Uterus (tissue), 2 donors: ENCODE measurements at regions not wholly inside any gene's neighbourhood (a gene's known extent, or its start where the extent isn't known, plus 50 kb on each side); places are given as distances from the start of the nearest gene placed in this dataset.

Source experiments
- POLR2A ChIP-seq, 2 donors: fragments of 450-650 bp; IDR thresholded peaks; one replicate each; pipeline ENCODE4 v1.6.1; 2016; ENCODE audit warnings: antibody characterized with exemption in 2 of 2, mild to moderate bottlenecking in 1 of 2, moderate library complexity in 1 of 2
- TF ChIP-seq, protein P1 (sequence below), 4 experiments: fragments of 200-600 bp in 2 of 4; fragments of 450-650 bp in 2 of 4; sonication (generic) in 2 of 4; IDR thresholded peaks; one replicate each; pipeline ENCODE4 v1.5.1; 2016 to 2019; ENCODE audit warnings: antibody characterized with exemption in 4 of 4, mild to moderate bottlenecking in 2 of 4, moderate library complexity in 1 of 4

DNA sequence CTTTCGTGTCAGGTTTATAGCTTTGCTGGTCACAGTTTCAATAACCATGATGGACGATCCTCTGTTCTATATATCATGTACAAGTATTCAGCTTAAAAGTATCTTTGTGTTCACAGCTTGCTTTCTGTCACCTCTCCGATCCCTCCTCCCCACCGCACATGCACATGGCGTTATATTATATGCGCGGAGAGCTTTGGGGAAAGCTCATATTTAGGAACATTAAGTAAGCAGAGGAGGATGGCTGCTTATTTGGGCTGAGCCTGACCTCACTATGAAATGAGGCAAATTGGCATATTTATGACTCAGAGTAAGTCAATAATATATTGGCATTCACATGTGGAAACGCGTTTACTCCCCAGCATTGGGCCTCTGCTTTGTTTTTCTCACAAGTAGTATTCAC, 360.5 kb downstream of the HLX start:
- TF ChIP-seq POLR2A (IDR thresholded peaks at IDR 0.05): no peak
- TF ChIP-seq, protein P1, sequence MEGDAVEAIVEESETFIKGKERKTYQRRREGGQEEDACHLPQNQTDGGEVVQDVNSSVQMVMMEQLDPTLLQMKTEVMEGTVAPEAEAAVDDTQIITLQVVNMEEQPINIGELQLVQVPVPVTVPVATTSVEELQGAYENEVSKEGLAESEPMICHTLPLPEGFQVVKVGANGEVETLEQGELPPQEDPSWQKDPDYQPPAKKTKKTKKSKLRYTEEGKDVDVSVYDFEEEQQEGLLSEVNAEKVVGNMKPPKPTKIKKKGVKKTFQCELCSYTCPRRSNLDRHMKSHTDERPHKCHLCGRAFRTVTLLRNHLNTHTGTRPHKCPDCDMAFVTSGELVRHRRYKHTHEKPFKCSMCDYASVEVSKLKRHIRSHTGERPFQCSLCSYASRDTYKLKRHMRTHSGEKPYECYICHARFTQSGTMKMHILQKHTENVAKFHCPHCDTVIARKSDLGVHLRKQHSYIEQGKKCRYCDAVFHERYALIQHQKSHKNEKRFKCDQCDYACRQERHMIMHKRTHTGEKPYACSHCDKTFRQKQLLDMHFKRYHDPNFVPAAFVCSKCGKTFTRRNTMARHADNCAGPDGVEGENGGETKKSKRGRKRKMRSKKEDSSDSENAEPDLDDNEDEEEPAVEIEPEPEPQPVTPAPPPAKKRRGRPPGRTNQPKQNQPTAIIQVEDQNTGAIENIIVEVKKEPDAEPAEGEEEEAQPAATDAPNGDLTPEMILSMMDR (IDR thresholded peaks at IDR 0.05): no peak
